Panc1 (cell line): ENCODE measurements at regions not wholly inside any gene's neighbourhood (a gene's known extent, or its start where the extent isn't known, plus 50 kb on each side); places are given as distances from the start of the nearest gene placed in this dataset.
"Not testable (repeated sequence)": the region's sequence is repeated elsewhere in the genome, so short reads cannot be mapped to it uniquely, and the experiment has no call there.

Experiments
- ATAC-seq: fragments of 200-7000 bp; cut with Tn5 transposase; 2 replicates; pipeline ENCODE4 v1.9.1; 2020; ENCODE audit warnings: mild to moderate bottlenecking, moderate library complexity
- BruUV-seq: library from RNA; stranded (reverse); fragments of 400-500 nt; replicated peaks from 2 replicates; lab custom pipeline; 2021; lab: Mats Ljungman, UMichigan
- CTCF ChIA-PET: fragments of 300-600 bp; sonication (Branson Sonifier 250); formaldehyde crosslinking; loops from one replicate; lab custom pipeline; 2022; ENCODE audit warnings: antibody characterized with exemption; lab: Charles Lee
- POLR2A ChIA-PET: fragments of 300-600 bp; sonication (Branson Sonifier 250); formaldehyde crosslinking; loops from one replicate; lab custom pipeline; 2022; ENCODE audit warnings: antibody characterized with exemption; lab: Charles Lee
- DNase-seq: peaks from one replicate; pipeline ENCODE4 v3.0.0-alpha.2; 2010; ENCODE audit warnings: low read depth, low spot score
- H3K27ac ChIP-seq: 2 replicates; pipeline ENCODE4 v1.5.1; 2011; ENCODE audit warnings: mild to moderate bottlenecking, low read length, inconsistent platforms
- H3K27me3 ChIP-seq: fragments of 200-500 bp; sonication (Bioruptor generic); 2 replicates; pipeline ENCODE4 v1.6.0; 2014; ENCODE audit warnings: low read length, inconsistent platforms; ENCODE audit not compliant: control insufficient read depth, insufficient read depth
- H3K36me3 ChIP-seq: fragments of 200-500 bp; sonication (Bioruptor generic); 2 replicates; pipeline ENCODE4 v1.5.1; 2014; ENCODE audit warnings: inconsistent platforms, mild to moderate bottlenecking, low read length, moderate library complexity; ENCODE audit not compliant: control insufficient read depth, insufficient read depth
- H3K4me1 ChIP-seq: 2 replicates; pipeline ENCODE4 v1.5.1; 2011; ENCODE audit warnings: inconsistent platforms, mild to moderate bottlenecking, low read length, moderate library complexity; ENCODE audit not compliant: control insufficient read depth, insufficient read depth
- H3K4me3 ChIP-seq, 2 experiments: 2 replicates each; pipeline ENCODE4 v1.5.1; 2011 to 2012; ENCODE audit warnings: low read depth in 2 of 2, low read length in 2 of 2, mild to moderate bottlenecking in 2 of 2, inconsistent platforms in 1 of 2, moderate library complexity in 1 of 2
- H3K9me3 ChIP-seq: fragments of 200-500 bp; sonication (Bioruptor generic); 2 replicates; pipeline ENCODE4 v1.5.1; 2014; ENCODE audit warnings: low read depth, mild to moderate bottlenecking, inconsistent platforms, low read length, moderate library complexity; ENCODE audit not compliant: control insufficient read depth, insufficient read depth
- CTCF ChIP-seq: fragments of 450-650 bp; IDR thresholded peaks from 2 replicates; pipeline ENCODE4 v1.5.1; 2017; ENCODE audit warnings: mild to moderate bottlenecking
- POLR2AphosphoS5 ChIP-seq: IDR thresholded peaks from 2 replicates; pipeline ENCODE4 v1.6.1; 2012; ENCODE audit warnings: mild to moderate bottlenecking, low read depth, low read length, moderate library complexity
- SIN3A ChIP-seq: IDR thresholded peaks from 2 replicates; pipeline ENCODE4 v1.6.1; 2012; ENCODE audit warnings: low read depth, mild to moderate bottlenecking, low read length, moderate library complexity, borderline replicate concordance; ENCODE audit not compliant: insufficient read depth
- TCF7L2 ChIP-seq: IDR thresholded peaks from 2 replicates; pipeline ENCODE4 v1.6.1; 2011; ENCODE audit warnings: mild to moderate bottlenecking, low read depth, low read length, inconsistent platforms
- in situ Hi-C: cut with HindIII; loops from 2 replicates; pipeline ENCODE4 v1.10.0; 2016; ENCODE audit warnings: low sequenced_read_pairs, low pct_unique_long_range_greater_than_20kb
- intact Hi-C: fragments of 100-400 bp; cut with micrococcal nuclease; formaldehyde crosslinking; loops from one replicate; pipeline ENCODE4 v1.10.0; 2022; ENCODE audit not compliant: unreplicated experiment
- TF ChIP-seq, protein P1 (sequence below), 2 experiments: IDR thresholded peaks; 2 replicates each; pipeline ENCODE4 v1.6.1; 2011 to 2012; ENCODE audit warnings: low read depth in 2 of 2, control low read depth in 1 of 2, low read length in 1 of 2, mild to moderate bottlenecking in 1 of 2, moderate library complexity in 1 of 2; ENCODE audit not compliant: insufficient read depth in 1 of 2

DNA sequence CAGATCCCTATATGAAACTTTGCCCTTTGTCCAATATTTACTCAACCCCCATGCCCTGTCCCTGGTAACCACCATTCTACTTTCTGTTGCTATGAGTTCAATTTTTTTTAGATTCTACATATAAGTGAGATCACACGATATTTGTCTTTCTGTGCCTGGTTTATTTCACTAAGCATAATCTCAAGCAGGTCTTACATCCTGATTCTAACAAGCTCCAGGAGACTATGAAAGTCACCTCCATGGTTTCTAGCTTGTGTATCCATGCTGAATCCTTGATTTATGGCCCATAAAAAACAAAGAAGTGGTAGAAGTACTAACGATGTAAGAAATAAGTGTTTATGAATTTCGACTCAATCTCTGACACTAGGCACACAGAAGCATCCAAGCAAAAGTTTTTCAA is 68.0 kb downstream of the OR5AK2 start:
- TF ChIP-seq, protein P1, sequence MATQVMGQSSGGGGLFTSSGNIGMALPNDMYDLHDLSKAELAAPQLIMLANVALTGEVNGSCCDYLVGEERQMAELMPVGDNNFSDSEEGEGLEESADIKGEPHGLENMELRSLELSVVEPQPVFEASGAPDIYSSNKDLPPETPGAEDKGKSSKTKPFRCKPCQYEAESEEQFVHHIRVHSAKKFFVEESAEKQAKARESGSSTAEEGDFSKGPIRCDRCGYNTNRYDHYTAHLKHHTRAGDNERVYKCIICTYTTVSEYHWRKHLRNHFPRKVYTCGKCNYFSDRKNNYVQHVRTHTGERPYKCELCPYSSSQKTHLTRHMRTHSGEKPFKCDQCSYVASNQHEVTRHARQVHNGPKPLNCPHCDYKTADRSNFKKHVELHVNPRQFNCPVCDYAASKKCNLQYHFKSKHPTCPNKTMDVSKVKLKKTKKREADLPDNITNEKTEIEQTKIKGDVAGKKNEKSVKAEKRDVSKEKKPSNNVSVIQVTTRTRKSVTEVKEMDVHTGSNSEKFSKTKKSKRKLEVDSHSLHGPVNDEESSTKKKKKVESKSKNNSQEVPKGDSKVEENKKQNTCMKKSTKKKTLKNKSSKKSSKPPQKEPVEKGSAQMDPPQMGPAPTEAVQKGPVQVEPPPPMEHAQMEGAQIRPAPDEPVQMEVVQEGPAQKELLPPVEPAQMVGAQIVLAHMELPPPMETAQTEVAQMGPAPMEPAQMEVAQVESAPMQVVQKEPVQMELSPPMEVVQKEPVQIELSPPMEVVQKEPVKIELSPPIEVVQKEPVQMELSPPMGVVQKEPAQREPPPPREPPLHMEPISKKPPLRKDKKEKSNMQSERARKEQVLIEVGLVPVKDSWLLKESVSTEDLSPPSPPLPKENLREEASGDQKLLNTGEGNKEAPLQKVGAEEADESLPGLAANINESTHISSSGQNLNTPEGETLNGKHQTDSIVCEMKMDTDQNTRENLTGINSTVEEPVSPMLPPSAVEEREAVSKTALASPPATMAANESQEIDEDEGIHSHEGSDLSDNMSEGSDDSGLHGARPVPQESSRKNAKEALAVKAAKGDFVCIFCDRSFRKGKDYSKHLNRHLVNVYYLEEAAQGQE (IDR thresholded peaks at IDR 0.05; ENCODE audit: insufficient read depth in 1 of 2, low read depth in 2 of 2, low read length in 1 of 2): no peak
- TF ChIP-seq CTCF (no peak), TCF7L2 (no peak), POLR2AphosphoS5 (no peak), SIN3A (no peak)
- H3K36me3 ChIP-seq: no peaks in the 10 kb centered on the region
- in situ Hi-C loops (no loop called here), intact Hi-C loops (no loop called here)
- no peak for DNase-seq
- BruUV-seq: no TSS peak
- ChIA-PET POLR2A (no interaction called here), CTCF (no interaction called here)
- no peak overlapping the region for H3K27ac ChIP-seq
- no peak overlapping the region for H3K4me3 ChIP-seq
- no peaks in the 10 kb centered on the region for H3K9me3 ChIP-seq
- H3K4me1 ChIP-seq: no peaks in the 10 kb centered on the region
- no peaks in the 10 kb centered on the region for H3K27me3 ChIP-seq
- ATAC-seq: no peak

DNA sequence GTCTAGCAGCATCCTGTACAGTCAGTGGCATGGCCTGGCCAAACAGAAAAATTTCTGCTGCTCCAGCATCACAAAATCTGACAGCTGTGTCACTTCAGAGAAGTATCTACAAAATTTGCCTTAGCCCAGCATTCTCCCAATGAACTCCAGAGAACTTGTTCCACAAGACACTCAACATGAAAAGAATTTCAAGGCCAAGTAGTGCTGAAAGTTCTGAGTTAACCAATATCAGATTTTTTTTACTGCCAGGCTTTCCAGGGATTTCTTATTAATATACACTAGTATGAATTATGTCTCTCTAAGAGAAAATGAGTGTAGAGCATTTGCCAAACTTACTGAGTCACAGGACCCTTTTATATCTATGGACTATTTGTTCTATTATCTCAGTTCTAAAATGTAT is 68.8 kb downstream of the OR5AK2 start:
- H3K27ac ChIP-seq: no peak overlapping the region
- no peak for DNase-seq
- ATAC-seq: no peak
- TF ChIP-seq CTCF: no peak
- no peak for TF ChIP-seq TCF7L2
- TF ChIP-seq SIN3A: no peak
- no peak for TF ChIP-seq POLR2AphosphoS5
- TF ChIP-seq, protein P1 (IDR thresholded peaks at IDR 0.05; ENCODE audit: insufficient read depth in 1 of 2, low read depth in 2 of 2, low read length in 1 of 2): no peak
- no peaks in the 10 kb centered on the region for H3K4me1 ChIP-seq
- in situ Hi-C loops (no loop called here), intact Hi-C loops (no loop called here)
- POLR2A ChIA-PET: no interaction called here
- no TSS peak for BruUV-seq
- no peaks in the 10 kb centered on the region for H3K36me3 ChIP-seq
- H3K9me3 ChIP-seq: no peaks in the 10 kb centered on the region
- CTCF ChIA-PET: no interaction called here
- H3K4me3 ChIP-seq: no peak overlapping the region
- no peaks in the 10 kb centered on the region for H3K27me3 ChIP-seq

DNA sequence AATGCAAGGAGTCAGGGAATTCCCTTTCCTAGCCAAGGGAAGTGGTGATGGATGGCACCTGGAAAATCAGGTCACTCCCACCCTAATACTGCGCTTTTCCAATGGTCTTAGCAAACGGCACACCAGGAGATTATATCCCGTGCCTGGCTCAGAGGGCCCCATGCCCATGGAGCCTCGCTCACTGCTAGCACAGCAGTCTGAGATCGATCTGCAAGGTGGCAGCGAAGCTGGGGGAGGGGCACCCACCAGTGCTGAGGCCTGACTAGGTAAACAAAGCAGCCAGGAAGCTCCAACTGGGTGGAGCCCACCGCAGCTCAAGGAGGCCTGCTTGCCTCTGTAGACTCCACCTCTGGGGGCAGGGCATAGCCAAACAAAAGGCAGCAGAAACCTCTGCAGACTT is 74.2 kb downstream of the OR5AK2 start:
- H3K27me3 ChIP-seq, DNase-seq, ATAC-seq, H3K27ac ChIP-seq, intact Hi-C loops, in situ Hi-C loops, H3K9me3 ChIP-seq, H3K4me3 ChIP-seq, POLR2A ChIA-PET, BruUV-seq, H3K36me3 ChIP-seq, H3K4me1 ChIP-seq, CTCF ChIA-PET: not testable (repeated sequence)
